HG03342 (cell line): ENCODE measurements at regions not wholly inside any gene's neighbourhood (a gene's known extent, or its start where the extent isn't known, plus 50 kb on each side); places are given as distances from the start of the nearest gene placed in this dataset.
"Not testable (repeated sequence)": the region's sequence is repeated elsewhere in the genome, so short reads cannot be mapped to it uniquely, and the experiment has no call there.

Experiments
- ATAC-seq: cut with Tn5 transposase; IDR thresholded peaks from one replicate; pipeline ENCODE4 v1.9.1; 2021; ENCODE audit warnings: mild to moderate bottlenecking, moderate library complexity; ENCODE audit not compliant: unreplicated experiment

- ATAC-seq: no peak
These were observed 353.3 kb upstream of the ARID1B start for GRCh38 chr6:156423829-156424228.

GRCh38 chr6:156423075-156423474 is 354.1 kb upstream of the ARID1B start:
- no peak for ATAC-seq

- ATAC-seq: no peak
These were observed 355.2 kb upstream of the ARID1B start for GRCh38 chr6:156421933-156422332.

- ATAC-seq: not testable (repeated sequence)
These were observed 355.9 kb upstream of the ARID1B start for GRCh38 chr6:156421301-156421700.

- no peak for ATAC-seq
These were observed 356.8 kb upstream of the ARID1B start for GRCh38 chr6:156420172-156420993.

- no peak for ATAC-seq
These were observed 357.6 kb upstream of the ARID1B start for GRCh38 chr6:156419594-156419993.

GRCh38 chr6:156418253-156418652 is 358.9 kb upstream of the ARID1B start:
- no peak for ATAC-seq

- no peak for ATAC-seq
These were observed 360.8 kb upstream of the ARID1B start for GRCh38 chr6:156416391-156416790.

GRCh38 chr6:156413154-156413553 is 364.0 kb upstream of the ARID1B start:
- ATAC-seq: no peak

GRCh38 chr6:156410649-156411048 is 366.5 kb upstream of the ARID1B start:
- peak; percentile 48 for ATAC-seq

- ATAC-seq: no peak
These were observed 368.5 kb upstream of the ARID1B start for GRCh38 chr6:156408655-156409054.

- no peak for ATAC-seq
These were observed 369.8 kb upstream of the ARID1B start for GRCh38 chr6:156407334-156407733.

GRCh38 chr6:156406688-156407087 is 370.5 kb upstream of the ARID1B start:
- ATAC-seq: no peak

GRCh38 chr6:156406099-156406498 is 371.1 kb upstream of the ARID1B start:
- ATAC-seq: no peak

- ATAC-seq: no peak
These were observed 374.6 kb upstream of the ARID1B start for GRCh38 chr6:156402628-156403027.

- no peak for ATAC-seq
These were observed 375.0 kb upstream of the ARID1B start for GRCh38 chr6:156402227-156402626.

GRCh38 chr6:156400487-156400886 is 376.7 kb upstream of the ARID1B start:
- ATAC-seq: no peak

GRCh38 chr6:156398966-156399365 is 378.2 kb upstream of the ARID1B start:
- no peak for ATAC-seq

GRCh38 chr6:156398371-156398770 is 378.8 kb upstream of the ARID1B start:
- no peak for ATAC-seq

- ATAC-seq: no peak
These were observed 380.3 kb upstream of the ARID1B start for GRCh38 chr6:156396791-156397418.

GRCh38 chr6:156396068-156396771 is 381.0 kb upstream of the ARID1B start:
- ATAC-seq: peak; percentile 59

GRCh38 chr6:156395276-156395675 is 381.9 kb upstream of the ARID1B start:
- peak; percentile 48 for ATAC-seq
